GM23338 (cell line): ENCODE measurements at regions not wholly inside any gene's neighbourhood (a gene's known extent, or its start where the extent isn't known, plus 50 kb on each side); places are given as distances from the start of the nearest gene placed in this dataset.

Experiments used
- ATAC-seq: fragments of 200-7000 bp; cut with Tn5 transposase; 3 replicates; pipeline ENCODE4 v1.9.1; 2020
- DNase-seq: peaks from one replicate; pipeline ENCODE4 v3.0.0-alpha.2; 2015; ENCODE audit warnings: low spot score
- H2AFZ ChIP-seq: fragments of 200-600 bp; sonication (generic); 2 replicates; pipeline ENCODE4 v1.8.0; 2016; ENCODE audit warnings: antibody characterized with exemption, mild to moderate bottlenecking, moderate library complexity
- H3F3A ChIP-seq: fragments of 200-600 bp; sonication (generic); replicated peaks from 2 replicates; pipeline ENCODE4 v1.8.0; 2017; ENCODE audit warnings: antibody characterized with exemption, mixed run types, low read depth
- H3K27ac ChIP-seq: fragments of 200-600 bp; sonication (generic); 2 replicates; pipeline ENCODE4 v1.6.1; 2016; ENCODE audit warnings: low read depth
- H3K27me3 ChIP-seq: fragments of 200-600 bp; sonication (generic); 2 replicates; pipeline ENCODE4 v1.8.0; 2016; ENCODE audit warnings: mild to moderate bottlenecking, mixed run types, moderate library complexity; ENCODE audit not compliant: insufficient read depth
- H3K36me3 ChIP-seq: fragments of 200-600 bp; sonication (generic); 2 replicates; pipeline ENCODE4 v1.8.0; 2016; ENCODE audit warnings: mild to moderate bottlenecking; ENCODE audit not compliant: insufficient read depth
- H3K4me1 ChIP-seq: fragments of 200-600 bp; sonication (generic); 2 replicates; pipeline ENCODE4 v1.8.0; 2016; ENCODE audit warnings: mild to moderate bottlenecking, moderate library complexity; ENCODE audit not compliant: insufficient read depth
- H3K4me2 ChIP-seq: fragments of 200-600 bp; sonication (generic); 2 replicates; pipeline ENCODE4 v1.7.1; 2017; ENCODE audit warnings: mixed run types
- H3K4me3 ChIP-seq: fragments of 200-600 bp; sonication (generic); 2 replicates; pipeline ENCODE4 v1.6.1; 2016; ENCODE audit warnings: mixed run types
- H3K79me2 ChIP-seq: fragments of 200-600 bp; sonication (generic); replicated peaks from 2 replicates; pipeline ENCODE4 v1.8.0; 2017; ENCODE audit warnings: mild to moderate bottlenecking; ENCODE audit not compliant: insufficient read depth
- H3K9me2 ChIP-seq: fragments of 200-600 bp; sonication (generic); 2 replicates; pipeline ENCODE4 v1.8.0; 2017; ENCODE audit not compliant: insufficient read depth
- H4K20me1 ChIP-seq: fragments of 200-600 bp; sonication (generic); replicated peaks from 2 replicates; pipeline ENCODE4 v1.8.0; 2017; ENCODE audit warnings: mild to moderate bottlenecking; ENCODE audit not compliant: insufficient read depth
- H3K27ac Mint-ChIP-seq: 2 replicates; pipeline ENCODE4 v1.8.0; 2020; ENCODE audit warnings: inconsistent platforms, mild to moderate bottlenecking, moderate library complexity, mixed read lengths
- H3K27me3 Mint-ChIP-seq: 3 replicates; pipeline ENCODE4 v1.8.0; 2022; ENCODE audit warnings: low read depth, mild to moderate bottlenecking, moderate library complexity, mixed read lengths, inconsistent platforms; ENCODE audit not compliant: insufficient read depth, poor library complexity
- H3K36me3 Mint-ChIP-seq: 3 replicates; pipeline ENCODE4 v1.8.0; 2021; ENCODE audit warnings: low read depth, mild to moderate bottlenecking, inconsistent platforms, moderate library complexity, mixed read lengths
- H3K4me1 Mint-ChIP-seq: 3 replicates; pipeline ENCODE4 v1.8.0; 2020; ENCODE audit warnings: mild to moderate bottlenecking, inconsistent platforms, mixed read lengths
- H3K4me3 Mint-ChIP-seq: 3 replicates; pipeline ENCODE4 v1.8.0; 2021; ENCODE audit warnings: moderate library complexity, mild to moderate bottlenecking, inconsistent platforms, mixed read lengths
- H3K9me3 Mint-ChIP-seq: 3 replicates; pipeline ENCODE4 v1.8.0; 2020; ENCODE audit warnings: moderate library complexity, mild to moderate bottlenecking, inconsistent platforms, mixed read lengths
- EZH2 ChIP-seq: fragments of 200-600 bp; sonication (generic); IDR thresholded peaks from one replicate; pipeline ENCODE4 v1.8.0; 2017; ENCODE audit warnings: antibody characterized with exemption, mild to moderate bottlenecking, low read depth; ENCODE audit not compliant: unreplicated experiment
- JUNB ChIP-seq: IDR thresholded peaks from one replicate; pipeline ENCODE4 v1.6.1; 2016; ENCODE audit warnings: antibody characterized with exemption; ENCODE audit not compliant: unreplicated experiment
- NANOG ChIP-seq: IDR thresholded peaks from 2 replicates; pipeline ENCODE4 v1.6.1; 2016; ENCODE audit warnings: antibody characterized with exemption, borderline replicate concordance
- POLR2AphosphoS5 ChIP-seq: IDR thresholded peaks from 2 replicates; pipeline ENCODE4 v1.6.1; 2016; ENCODE audit warnings: antibody characterized with exemption, low read depth
- STAT1 ChIP-seq: IDR thresholded peaks from one replicate; pipeline ENCODE4 v1.6.1; 2016; ENCODE audit warnings: antibody characterized with exemption; ENCODE audit not compliant: unreplicated experiment
- ZNF114 ChIP-seq: fragments of 250-450 bp; sonication (Bioruptor Pico); IDR thresholded peaks from 2 replicates; pipeline ENCODE4 v1.5.0; 2020; ENCODE audit warnings: mild to moderate bottlenecking, moderate library complexity
- ZNF331 ChIP-seq: fragments of 250-450 bp; sonication (Bioruptor Pico); IDR thresholded peaks from 2 replicates; pipeline ENCODE4 v1.5.0; 2020; ENCODE audit warnings: low read depth, mild to moderate bottlenecking, moderate library complexity
- TF ChIP-seq, protein P1 (sequence below): IDR thresholded peaks from one replicate; pipeline ENCODE4 v1.6.1; 2018; ENCODE audit warnings: antibody characterized with exemption; ENCODE audit not compliant: unreplicated experiment
- TF ChIP-seq, protein P2 (sequence below), 2 experiments: fragments of 200-600 bp in 1 of 2; sonication (generic) in 1 of 2; conservative IDR thresholded peaks; 2 replicates each; pipeline versions ENCODE4 v1.5.1 to v1.6.1; 2016 to 2017; ENCODE audit warnings: antibody characterized with exemption in 2 of 2, low read depth in 2 of 2, mild to moderate bottlenecking in 2 of 2, moderate library complexity in 1 of 2

DNA sequence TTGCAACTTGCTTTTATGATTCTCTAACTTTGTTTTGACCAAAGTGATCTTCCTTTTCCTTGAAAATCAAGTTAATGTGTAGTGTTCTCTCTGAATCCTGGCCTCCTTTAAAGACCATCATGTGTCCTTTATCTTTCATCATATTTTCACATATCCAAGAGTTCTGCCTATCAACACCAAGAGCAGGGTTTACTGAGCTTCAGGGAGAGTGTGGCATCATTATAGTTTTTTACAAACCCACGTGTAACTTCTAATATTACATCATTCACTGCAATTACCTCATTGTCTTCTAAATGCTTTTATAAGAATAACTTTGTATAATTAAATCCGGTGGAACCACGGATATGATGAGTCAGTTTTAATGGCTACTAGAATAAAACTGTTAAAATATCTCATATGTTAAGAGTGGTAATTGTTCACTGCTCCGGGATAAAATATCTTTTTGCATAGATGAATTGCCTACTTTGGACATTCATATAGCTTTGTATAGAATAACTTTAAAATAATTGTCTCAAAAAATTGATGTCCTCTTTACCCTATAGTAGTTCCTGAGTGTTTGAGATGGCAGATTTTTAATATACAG is 248.8 kb upstream of the GRM7 start (continued):
- TF ChIP-seq, protein P1, sequence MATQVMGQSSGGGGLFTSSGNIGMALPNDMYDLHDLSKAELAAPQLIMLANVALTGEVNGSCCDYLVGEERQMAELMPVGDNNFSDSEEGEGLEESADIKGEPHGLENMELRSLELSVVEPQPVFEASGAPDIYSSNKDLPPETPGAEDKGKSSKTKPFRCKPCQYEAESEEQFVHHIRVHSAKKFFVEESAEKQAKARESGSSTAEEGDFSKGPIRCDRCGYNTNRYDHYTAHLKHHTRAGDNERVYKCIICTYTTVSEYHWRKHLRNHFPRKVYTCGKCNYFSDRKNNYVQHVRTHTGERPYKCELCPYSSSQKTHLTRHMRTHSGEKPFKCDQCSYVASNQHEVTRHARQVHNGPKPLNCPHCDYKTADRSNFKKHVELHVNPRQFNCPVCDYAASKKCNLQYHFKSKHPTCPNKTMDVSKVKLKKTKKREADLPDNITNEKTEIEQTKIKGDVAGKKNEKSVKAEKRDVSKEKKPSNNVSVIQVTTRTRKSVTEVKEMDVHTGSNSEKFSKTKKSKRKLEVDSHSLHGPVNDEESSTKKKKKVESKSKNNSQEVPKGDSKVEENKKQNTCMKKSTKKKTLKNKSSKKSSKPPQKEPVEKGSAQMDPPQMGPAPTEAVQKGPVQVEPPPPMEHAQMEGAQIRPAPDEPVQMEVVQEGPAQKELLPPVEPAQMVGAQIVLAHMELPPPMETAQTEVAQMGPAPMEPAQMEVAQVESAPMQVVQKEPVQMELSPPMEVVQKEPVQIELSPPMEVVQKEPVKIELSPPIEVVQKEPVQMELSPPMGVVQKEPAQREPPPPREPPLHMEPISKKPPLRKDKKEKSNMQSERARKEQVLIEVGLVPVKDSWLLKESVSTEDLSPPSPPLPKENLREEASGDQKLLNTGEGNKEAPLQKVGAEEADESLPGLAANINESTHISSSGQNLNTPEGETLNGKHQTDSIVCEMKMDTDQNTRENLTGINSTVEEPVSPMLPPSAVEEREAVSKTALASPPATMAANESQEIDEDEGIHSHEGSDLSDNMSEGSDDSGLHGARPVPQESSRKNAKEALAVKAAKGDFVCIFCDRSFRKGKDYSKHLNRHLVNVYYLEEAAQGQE: no peak

DNA sequence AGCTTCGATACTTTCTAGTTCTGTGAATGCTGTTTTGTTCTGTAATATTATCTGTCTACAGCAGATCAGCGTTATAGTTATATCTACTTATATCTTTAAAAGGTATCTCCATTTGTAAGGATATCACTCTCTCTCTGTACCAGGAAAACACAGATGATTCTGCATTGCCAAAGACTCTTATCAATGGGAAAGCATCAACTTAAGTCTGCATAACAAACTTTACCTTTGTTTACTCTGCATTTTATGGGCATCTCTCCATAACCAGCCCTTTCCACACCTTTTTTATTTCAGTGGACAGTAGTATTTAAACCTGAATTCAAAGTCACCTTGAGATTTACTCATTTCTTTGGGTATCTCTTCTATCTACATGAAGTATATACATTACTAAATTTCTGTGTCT is 238.7 kb upstream of the GRM7 start:
- H4K20me1 ChIP-seq: no peaks in the 10 kb centered on the region
- H3K27me3 ChIP-seq: no peaks in the 10 kb centered on the region
- DNase-seq (no peak), ATAC-seq (no peak)
- H3K4me3 Mint-ChIP-seq: no peak overlapping the region
- H3K9me3 Mint-ChIP-seq: peaks cover 85% of the 10 kb centered on the region
- H3K36me3 Mint-ChIP-seq: no peaks in the 10 kb centered on the region; the same call in 2 of the 3 replicates
- H3K27me3 Mint-ChIP-seq: no peaks in the 10 kb centered on the region
- TF ChIP-seq, protein P2, sequence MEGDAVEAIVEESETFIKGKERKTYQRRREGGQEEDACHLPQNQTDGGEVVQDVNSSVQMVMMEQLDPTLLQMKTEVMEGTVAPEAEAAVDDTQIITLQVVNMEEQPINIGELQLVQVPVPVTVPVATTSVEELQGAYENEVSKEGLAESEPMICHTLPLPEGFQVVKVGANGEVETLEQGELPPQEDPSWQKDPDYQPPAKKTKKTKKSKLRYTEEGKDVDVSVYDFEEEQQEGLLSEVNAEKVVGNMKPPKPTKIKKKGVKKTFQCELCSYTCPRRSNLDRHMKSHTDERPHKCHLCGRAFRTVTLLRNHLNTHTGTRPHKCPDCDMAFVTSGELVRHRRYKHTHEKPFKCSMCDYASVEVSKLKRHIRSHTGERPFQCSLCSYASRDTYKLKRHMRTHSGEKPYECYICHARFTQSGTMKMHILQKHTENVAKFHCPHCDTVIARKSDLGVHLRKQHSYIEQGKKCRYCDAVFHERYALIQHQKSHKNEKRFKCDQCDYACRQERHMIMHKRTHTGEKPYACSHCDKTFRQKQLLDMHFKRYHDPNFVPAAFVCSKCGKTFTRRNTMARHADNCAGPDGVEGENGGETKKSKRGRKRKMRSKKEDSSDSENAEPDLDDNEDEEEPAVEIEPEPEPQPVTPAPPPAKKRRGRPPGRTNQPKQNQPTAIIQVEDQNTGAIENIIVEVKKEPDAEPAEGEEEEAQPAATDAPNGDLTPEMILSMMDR (conservative IDR thresholded peaks at IDR 0.05; ENCODE audit: low read depth in 2 of 2): no peak
- TF ChIP-seq ZNF331 (CRISPR knock-in tag) (no peak), ZNF114 (no peak), STAT1 (no peak), NANOG (no peak), JUNB (no peak), EZH2 (no peak), POLR2AphosphoS5 (no peak)
- no peak overlapping the region for H2AFZ ChIP-seq
- H3K27ac ChIP-seq: no peak overlapping the region
- H3K79me2 ChIP-seq: no peaks in the 10 kb centered on the region
- no peak overlapping the region for H3K4me2 ChIP-seq
- H3K27ac Mint-ChIP-seq: no peak overlapping the region
- H3K4me3 ChIP-seq: no peak overlapping the region
- H3K9me2 ChIP-seq: no peaks in the 10 kb centered on the region
- H3K4me1 ChIP-seq: no peaks in the 10 kb centered on the region
- H3K36me3 ChIP-seq: peaks cover 3% of the 10 kb centered on the region
- H3K4me1 Mint-ChIP-seq: peaks cover 34% of the 10 kb centered on the region
- no peaks in the 10 kb centered on the region for H3F3A ChIP-seq

DNA sequence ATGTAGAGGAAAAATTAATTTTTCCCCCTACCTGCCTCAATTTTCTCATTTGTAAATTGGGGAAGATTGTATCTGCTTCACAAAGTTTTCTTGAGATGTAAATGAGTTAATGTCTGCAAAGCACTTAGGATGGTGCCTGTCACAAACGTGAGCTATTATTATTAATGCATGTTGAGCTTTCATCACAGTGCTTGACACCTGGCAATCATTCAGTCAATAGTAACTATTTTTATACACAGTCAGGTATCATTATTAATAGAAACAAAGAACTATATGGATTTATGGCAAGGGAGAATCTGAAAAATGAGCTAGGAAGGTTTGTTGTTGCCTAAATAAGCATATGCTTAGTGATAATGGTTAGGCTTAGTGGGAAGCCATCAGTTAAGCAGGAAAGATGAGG is 238.2 kb upstream of the GRM7 start:
- peaks cover 85% of the 10 kb centered on the region for H3K9me3 Mint-ChIP-seq
- no peak overlapping the region for H3K4me3 Mint-ChIP-seq
- Histone ChIP-seq H3K4me1 (no peaks in the 10 kb centered on the region), H3K4me2 (no peak overlapping the region), H3K36me3 (peaks cover 3% of the 10 kb centered on the region), H2AFZ (no peak overlapping the region), H3K27me3 (no peaks in the 10 kb centered on the region), H3K79me2 (no peaks in the 10 kb centered on the region), H3K9me2 (no peaks in the 10 kb centered on the region), H3F3A (no peaks in the 10 kb centered on the region), H3K4me3 (no peak overlapping the region), H3K27ac (no peak overlapping the region), H4K20me1 (no peaks in the 10 kb centered on the region)
- no peaks in the 10 kb centered on the region for H3K27me3 Mint-ChIP-seq
- no peak for ATAC-seq
- peaks cover 34% of the 10 kb centered on the region for H3K4me1 Mint-ChIP-seq
- DNase-seq: no peak
- no peaks in the 10 kb centered on the region; the same call in 2 of the 3 replicates for H3K36me3 Mint-ChIP-seq
- H3K27ac Mint-ChIP-seq: no peak overlapping the region
- TF ChIP-seq EZH2: no peak
- TF ChIP-seq, protein P1: no peak
- TF ChIP-seq JUNB: no peak
- no peak for TF ChIP-seq ZNF114
- TF ChIP-seq NANOG: no peak
- TF ChIP-seq, protein P2 (conservative IDR thresholded peaks at IDR 0.05; ENCODE audit: low read depth in 2 of 2): no peak
- no peak for TF ChIP-seq ZNF331 (CRISPR knock-in tag)
